Hepatic stellate cell (primary cell): ENCODE measurements at regions not wholly inside any gene's neighbourhood (a gene's known extent, or its start where the extent isn't known, plus 50 kb on each side); places are given as distances from the start of the nearest gene placed in this dataset.

Experiments
- DNase-seq: peaks from one replicate; pipeline ENCODE4 v3.0.0; 2011; ENCODE audit warnings: low spot score

GRCh38 chr22:22148905-22149304 is 95.7 kb upstream of the VPREB1 start:
- no peak for DNase-seq

GRCh38 chr22:22144858-22145257 is 99.7 kb upstream of the VPREB1 start:
- DNase-seq, result no peak

GRCh38 chr22:22143448-22143847 is 101.1 kb upstream of the VPREB1 start:
- DNase-seq, result no peak

GRCh38 chr22:22142661-22143060 is 101.9 kb upstream of the VPREB1 start:
- no peak for DNase-seq

- DNase-seq, result no peak
Observed at GRCh38 chr22:22141771-22142591, 102.6 kb upstream of the VPREB1 start.

GRCh38 chr22:22141031-22141430 is 103.6 kb upstream of the VPREB1 start:
- no peak for DNase-seq

GRCh38 chr22:22139364-22139763 is 105.2 kb upstream of the VPREB1 start:
- DNase-seq, result no peak

- DNase-seq, result no peak
Observed at GRCh38 chr22:22138915-22139314, 105.7 kb upstream of the VPREB1 start.

GRCh38 chr22:22137891-22138290 is 106.7 kb upstream of the VPREB1 start:
- DNase-seq, result no peak

- DNase-seq, result no peak
Observed at GRCh38 chr22:22133910-22134309, 110.7 kb upstream of the VPREB1 start.

GRCh38 chr22:22130953-22131608 is 113.5 kb upstream of the VPREB1 start:
- no peak for DNase-seq

- DNase-seq, result no peak
Observed at GRCh38 chr22:22129387-22129786, 115.2 kb upstream of the VPREB1 start.

- no peak for DNase-seq
Observed at GRCh38 chr22:22128440-22128839, 116.1 kb upstream of the VPREB1 start.

GRCh38 chr22:22127100-22127499 is 117.5 kb upstream of the VPREB1 start:
- DNase-seq, result no peak

- DNase-seq, result no peak
Observed at GRCh38 chr22:22125579-22126468, 118.8 kb upstream of the VPREB1 start.

GRCh38 chr22:22125028-22125578 is 119.5 kb upstream of the VPREB1 start:
- DNase-seq, result no peak

GRCh38 chr22:22124374-22124773 is 120.2 kb upstream of the VPREB1 start:
- no peak for DNase-seq

GRCh38 chr22:22123960-22124278 is 120.7 kb upstream of the VPREB1 start:
- no peak for DNase-seq

- DNase-seq, result no peak
Observed at GRCh38 chr22:22123118-22123959, 121.2 kb upstream of the VPREB1 start.

GRCh38 chr22:22122348-22123117 is 122.1 kb upstream of the VPREB1 start:
- DNase-seq, result no peak

GRCh38 chr22:22121445-22121844 is 123.1 kb upstream of the VPREB1 start:
- no peak for DNase-seq
